Memory B cell (primary cell): ENCODE measurements at regions not wholly inside any gene's neighbourhood (a gene's known extent, or its start where the extent isn't known, plus 50 kb on each side); places are given as distances from the start of the nearest gene placed in this dataset.
"Not testable (repeated sequence)": the region's sequence is repeated elsewhere in the genome, so short reads cannot be mapped to it uniquely, and the experiment has no call there.

Experiments
- ATAC-seq: fragments of 150-1000 bp; cut with Tn5 transposase; 2 replicates; pipeline ENCODE4 v1.10.0; 2021; ENCODE audit warnings: low read depth, mild to moderate bottlenecking, moderate library complexity
- DNase-seq, 2 donors: peaks; one replicate each; pipeline ENCODE4 v3.0.0; 2022; ENCODE audit warnings: low spot score in 2 of 2
- H3K27ac Mint-ChIP-seq: one replicate; pipeline ENCODE4 v1.8.0; 2022; ENCODE audit warnings: mild to moderate bottlenecking, moderate library complexity, mixed read lengths
- H3K27me3 Mint-ChIP-seq: one replicate; pipeline ENCODE4 v1.8.0; 2022; ENCODE audit warnings: mixed read lengths
- H3K36me3 Mint-ChIP-seq: one replicate; pipeline ENCODE4 v1.8.0; 2022; ENCODE audit warnings: mild to moderate bottlenecking, mixed read lengths
- H3K4me1 Mint-ChIP-seq: one replicate; pipeline ENCODE4 v1.8.0; 2022; ENCODE audit warnings: mixed read lengths
- H3K4me3 Mint-ChIP-seq: one replicate; pipeline ENCODE4 v1.8.0; 2022; ENCODE audit warnings: mild to moderate bottlenecking, moderate library complexity, mixed read lengths
- H3K9me3 Mint-ChIP-seq: one replicate; pipeline ENCODE4 v1.8.0; 2022; ENCODE audit warnings: mixed read lengths

DNA sequence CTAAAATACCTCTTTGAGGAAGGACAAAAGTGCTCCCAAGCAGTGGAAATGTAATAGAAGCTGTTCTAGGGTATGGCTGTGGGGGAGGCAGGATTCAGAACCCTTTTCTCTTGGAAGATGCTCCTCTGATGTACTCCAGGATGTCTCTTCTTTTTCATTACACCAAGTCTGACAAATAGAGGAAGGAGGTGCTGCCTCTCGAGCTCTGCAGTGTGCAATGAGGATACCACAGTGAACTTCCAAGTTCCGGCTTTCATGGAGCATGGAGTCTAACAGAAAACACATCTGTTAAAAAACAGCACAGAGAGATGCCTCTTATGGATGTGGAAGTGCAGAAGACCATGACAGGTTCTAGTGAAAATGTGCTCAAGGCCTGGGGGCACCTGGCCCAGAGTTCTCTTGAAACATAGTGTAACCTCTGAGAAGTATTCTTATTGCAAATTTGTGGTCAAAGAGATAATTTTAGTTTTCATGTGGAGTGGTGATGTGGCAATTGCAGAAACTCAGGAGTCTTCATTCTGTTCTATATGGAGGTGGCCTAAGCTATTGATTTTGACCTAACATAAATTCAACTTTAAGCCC lies 362.0 kb upstream of the CITED2 start:
- ATAC-seq (no peak), DNase-seq (no peak)
- no peak overlapping the region for H3K4me3 Mint-ChIP-seq
- peaks cover 5% of the 10 kb centered on the region for H3K27me3 Mint-ChIP-seq
- H3K9me3 Mint-ChIP-seq: no peaks in the 10 kb centered on the region
- H3K4me1 Mint-ChIP-seq: no peaks in the 10 kb centered on the region
- no peaks in the 10 kb centered on the region for H3K36me3 Mint-ChIP-seq
- H3K27ac Mint-ChIP-seq: no peak overlapping the region

DNA sequence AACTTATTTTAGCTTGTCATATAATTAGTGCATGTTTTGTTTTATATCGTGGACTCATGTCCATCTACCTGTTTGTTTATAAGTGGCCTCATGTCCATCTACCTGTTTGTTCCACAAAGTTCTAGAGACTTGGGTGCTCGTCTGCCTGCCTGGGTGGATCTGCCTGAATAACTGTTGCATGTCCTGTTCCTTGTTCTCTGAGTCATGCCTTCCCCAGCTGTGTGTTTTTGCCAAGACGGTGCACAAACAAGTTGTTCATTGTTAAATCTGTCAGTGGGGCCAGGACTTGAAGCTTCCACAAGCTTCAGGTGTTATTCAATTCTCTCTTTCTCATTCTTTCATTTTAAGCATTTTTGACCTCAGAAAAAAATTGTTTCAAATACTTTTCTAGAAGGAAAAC lies 358.0 kb upstream of the CITED2 start:
- no peak for DNase-seq
- peaks cover 5% of the 10 kb centered on the region for H3K27me3 Mint-ChIP-seq
- H3K36me3 Mint-ChIP-seq: no peaks in the 10 kb centered on the region
- no peak overlapping the region for H3K27ac Mint-ChIP-seq
- no peaks in the 10 kb centered on the region for H3K4me1 Mint-ChIP-seq
- no peaks in the 10 kb centered on the region for H3K9me3 Mint-ChIP-seq
- H3K4me3 Mint-ChIP-seq: no peak overlapping the region
- ATAC-seq: no peak

DNA sequence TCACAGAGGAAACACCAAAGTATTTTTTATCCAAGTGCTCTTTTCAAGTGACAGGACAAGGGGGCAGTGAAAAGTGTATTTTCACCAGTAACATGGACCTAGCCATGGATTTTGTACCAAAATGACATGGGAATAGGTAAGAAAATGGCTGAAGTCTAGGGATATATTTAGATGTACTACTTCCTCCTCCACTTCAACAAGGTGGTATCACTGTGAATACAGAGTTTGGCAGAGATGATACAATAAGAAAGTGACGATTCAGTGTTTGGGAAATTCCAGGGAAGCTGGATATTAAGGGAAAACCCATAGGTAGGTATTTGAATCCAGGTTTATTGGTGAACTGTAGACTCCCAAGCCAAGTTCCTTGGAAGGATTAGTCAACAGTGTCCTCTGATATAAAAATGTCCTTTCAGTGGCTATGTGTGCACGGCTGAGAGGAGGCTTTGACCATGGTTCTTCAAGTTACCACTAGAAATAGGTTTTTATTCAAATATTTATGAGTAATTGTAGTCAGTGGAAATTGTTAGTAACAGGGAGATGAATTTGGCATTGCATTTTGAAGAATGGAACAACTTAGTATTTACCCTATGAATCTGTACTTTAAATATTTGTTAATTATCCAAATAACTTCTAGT lies 356.0 kb upstream of the CITED2 start:
- no peak for ATAC-seq
- Mint-ChIP-seq H3K36me3 (no peaks in the 10 kb centered on the region), H3K4me1 (no peaks in the 10 kb centered on the region), H3K27ac (no peak overlapping the region), H3K27me3 (peaks cover 5% of the 10 kb centered on the region), H3K9me3 (no peaks in the 10 kb centered on the region), H3K4me3 (no peak overlapping the region)
- DNase-seq: no peak

DNA sequence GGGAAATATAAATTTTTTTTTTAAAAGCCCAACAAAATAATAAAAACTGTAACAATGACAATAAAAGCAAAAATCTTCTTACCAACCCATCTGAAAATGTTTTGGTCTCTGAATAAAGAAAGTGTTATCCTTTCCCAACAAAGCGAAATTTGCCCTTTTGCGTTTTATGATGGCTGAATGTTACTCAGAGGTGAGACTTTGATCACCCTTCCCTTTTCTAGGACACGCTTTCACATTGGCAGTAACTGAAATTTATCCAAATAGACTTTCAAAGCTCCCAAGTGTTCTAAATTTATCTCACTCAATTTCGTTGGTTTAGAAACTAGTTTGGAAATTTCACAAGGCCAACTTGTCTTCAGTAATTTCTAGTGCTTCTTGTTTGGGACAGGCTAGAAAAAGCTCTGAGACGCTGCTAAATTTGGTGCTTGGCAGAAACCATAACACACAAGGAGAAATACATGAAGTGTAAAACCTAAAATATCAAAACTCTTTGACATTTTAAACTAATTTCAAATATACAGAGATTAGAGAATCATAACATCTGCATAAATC lies 354.5 kb upstream of the CITED2 start:
- Mint-ChIP-seq H3K4me1 (no peaks in the 10 kb centered on the region), H3K36me3 (no peaks in the 10 kb centered on the region), H3K27me3 (peaks cover 5% of the 10 kb centered on the region), H3K9me3 (no peaks in the 10 kb centered on the region), H3K27ac (no peak overlapping the region), H3K4me3 (no peak overlapping the region)
- ATAC-seq (no peak), DNase-seq (no peak)

DNA sequence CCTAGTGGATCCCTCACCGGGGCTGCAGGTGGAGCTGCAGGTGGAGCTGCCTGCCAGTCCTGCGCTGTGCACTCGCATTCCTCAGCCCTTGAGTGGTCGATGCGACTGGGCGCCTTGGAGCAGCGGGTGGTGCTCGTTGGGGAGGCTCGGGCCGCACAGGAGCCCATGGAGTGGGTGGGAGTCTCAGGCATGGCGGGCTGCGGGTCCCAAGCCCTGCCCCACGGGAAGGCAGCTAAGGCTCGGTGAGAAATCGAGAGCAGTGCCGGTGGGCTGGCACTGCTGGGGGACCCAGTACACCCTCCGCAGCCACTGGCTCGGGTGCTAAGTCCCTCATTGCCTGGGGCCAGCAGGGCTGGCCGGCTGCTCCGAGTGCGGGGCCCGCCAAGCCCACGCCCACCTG lies 351.8 kb upstream of the CITED2 start:
- DNase-seq, ATAC-seq: not testable (repeated sequence)

DNA sequence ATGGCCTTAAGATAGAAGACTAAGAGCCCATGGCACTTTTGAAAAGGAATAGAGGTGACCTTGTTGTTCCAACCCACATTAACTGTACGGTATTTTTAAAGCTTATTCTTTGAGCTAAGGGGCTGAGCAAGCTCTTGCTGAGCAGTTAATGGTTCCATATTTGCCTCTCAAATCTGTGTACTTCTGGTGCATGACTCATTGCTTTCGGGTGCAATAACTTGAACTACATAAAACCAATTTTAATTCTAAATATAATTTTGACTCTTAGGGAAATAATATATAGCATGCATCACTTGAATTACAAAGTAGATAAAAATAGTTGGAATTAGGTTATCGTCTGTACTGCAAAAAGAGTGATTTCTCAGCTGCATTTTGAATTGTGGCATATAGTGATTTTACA lies 348.1 kb upstream of the CITED2 start:
- Mint-ChIP-seq H3K27ac (no peak overlapping the region), H3K36me3 (no peaks in the 10 kb centered on the region), H3K9me3 (peaks cover 3% of the 10 kb centered on the region), H3K4me3 (no peak overlapping the region), H3K27me3 (no peaks in the 10 kb centered on the region), H3K4me1 (no peaks in the 10 kb centered on the region)
- no peak for DNase-seq
- no peak for ATAC-seq

More for the DNA sequence above, 351.8 kb upstream of the CITED2 start:
- not testable (repeated sequence) for H3K36me3 Mint-ChIP-seq, H3K27ac Mint-ChIP-seq, H3K9me3 Mint-ChIP-seq, H3K4me3 Mint-ChIP-seq, H3K4me1 Mint-ChIP-seq, H3K27me3 Mint-ChIP-seq

DNA sequence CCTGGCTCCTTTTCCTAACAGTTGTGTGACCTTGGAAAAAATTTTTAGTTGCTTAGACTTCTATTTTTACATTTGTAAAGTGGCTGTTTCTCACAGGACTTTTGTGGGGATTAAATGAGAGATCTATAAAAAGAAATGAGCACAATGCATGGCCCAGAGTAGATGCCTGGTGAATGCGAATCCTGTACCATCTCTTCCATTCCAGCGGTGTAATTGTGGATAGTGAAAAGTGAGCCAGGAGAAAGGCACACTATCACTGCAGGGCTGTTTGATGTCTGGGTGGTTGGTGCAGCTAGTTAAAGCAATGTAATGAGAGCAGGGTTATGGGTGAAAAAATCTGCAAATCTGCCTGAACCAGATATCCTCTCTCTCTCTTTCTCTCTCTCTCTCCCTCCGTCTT lies 347.5 kb upstream of the CITED2 start:
- no peak for DNase-seq
- Mint-ChIP-seq H3K4me3 (no peak overlapping the region), H3K36me3 (no peaks in the 10 kb centered on the region), H3K27ac (no peak overlapping the region), H3K9me3 (peaks cover 3% of the 10 kb centered on the region), H3K4me1 (no peaks in the 10 kb centered on the region), H3K27me3 (no peaks in the 10 kb centered on the region)
- no peak for ATAC-seq

DNA sequence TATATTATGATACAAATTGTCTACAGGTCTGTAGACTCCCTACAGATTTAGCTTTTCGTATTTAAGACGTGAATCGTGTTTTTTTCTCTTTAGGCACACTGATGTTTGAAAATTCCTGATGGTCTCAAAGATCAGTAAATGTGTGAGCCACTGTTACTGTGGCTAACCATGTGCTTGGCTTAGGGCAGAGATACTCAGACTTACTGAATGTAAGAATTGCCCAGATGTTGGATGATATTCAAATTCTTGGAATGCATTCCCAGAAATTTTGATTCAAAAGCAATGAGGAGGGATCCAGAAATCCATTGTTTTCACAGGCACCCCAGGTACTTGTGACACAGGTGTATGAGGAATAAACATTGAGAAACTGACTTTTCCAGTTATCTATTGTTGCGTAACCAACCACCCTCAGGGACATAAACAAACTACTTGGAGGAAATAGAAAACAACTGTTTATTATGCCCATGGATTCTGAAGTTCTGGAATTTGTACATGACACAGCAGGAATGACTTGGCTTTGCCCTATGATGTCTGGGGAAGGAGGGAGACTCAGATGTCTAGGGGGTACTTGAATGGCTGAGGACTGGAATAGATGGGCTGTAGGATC lies 339.6 kb upstream of the CITED2 start:
- H3K4me1 Mint-ChIP-seq: no peaks in the 10 kb centered on the region
- ATAC-seq (no peak), DNase-seq (no peak)
- no peaks in the 10 kb centered on the region for H3K36me3 Mint-ChIP-seq
- no peaks in the 10 kb centered on the region for H3K9me3 Mint-ChIP-seq
- no peak overlapping the region for H3K27ac Mint-ChIP-seq
- H3K27me3 Mint-ChIP-seq: peaks cover 4% of the 10 kb centered on the region
- H3K4me3 Mint-ChIP-seq: no peak overlapping the region

DNA sequence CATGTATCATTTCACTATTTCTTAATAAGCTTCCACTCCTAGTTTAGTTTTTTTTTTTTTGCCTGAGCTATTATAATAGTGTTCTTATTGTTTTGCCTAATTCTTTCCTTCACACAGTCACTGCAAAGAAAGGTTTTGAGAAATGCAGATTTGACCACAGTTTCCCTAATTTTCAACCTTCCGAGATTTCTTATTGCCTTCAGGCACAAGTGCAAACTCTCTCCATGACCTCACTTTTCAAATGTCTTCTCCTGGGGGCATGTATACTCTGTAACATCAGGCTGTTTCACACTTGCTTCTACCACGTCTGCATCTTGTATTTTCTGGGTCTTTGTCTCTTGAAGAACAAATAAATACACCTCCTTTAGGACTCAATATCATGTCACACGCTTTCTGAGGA lies 339.0 kb upstream of the CITED2 start:
- DNase-seq: no peak
- H3K4me3 Mint-ChIP-seq: no peak overlapping the region
- no peak overlapping the region for H3K27ac Mint-ChIP-seq
- H3K4me1 Mint-ChIP-seq: no peaks in the 10 kb centered on the region
- H3K36me3 Mint-ChIP-seq: no peaks in the 10 kb centered on the region
- no peak for ATAC-seq
- peaks cover 4% of the 10 kb centered on the region for H3K27me3 Mint-ChIP-seq
- no peaks in the 10 kb centered on the region for H3K9me3 Mint-ChIP-seq

DNA sequence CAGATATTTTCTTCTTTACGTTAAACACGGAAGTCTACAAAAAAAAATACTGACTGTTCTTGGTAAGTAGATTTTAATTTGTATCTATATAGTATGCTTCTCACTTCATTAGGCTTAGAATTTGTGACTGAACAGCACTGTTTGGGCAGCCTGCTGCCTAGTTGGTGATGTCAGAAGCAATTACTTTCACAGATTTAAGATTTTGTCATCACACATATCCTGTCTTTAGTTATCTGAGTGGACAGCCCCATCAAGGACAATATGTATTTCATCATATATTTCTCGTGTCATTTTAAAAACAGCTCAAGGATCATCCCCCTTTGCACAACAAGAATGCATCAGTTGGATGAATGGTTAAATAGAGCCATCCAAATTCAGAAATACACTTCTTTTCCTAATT lies 338.4 kb upstream of the CITED2 start:
- Mint-ChIP-seq H3K27me3 (peaks cover 4% of the 10 kb centered on the region), H3K9me3 (no peaks in the 10 kb centered on the region), H3K4me1 (no peaks in the 10 kb centered on the region), H3K36me3 (no peaks in the 10 kb centered on the region), H3K27ac (no peak overlapping the region), H3K4me3 (no peak overlapping the region)
- ATAC-seq (no peak), DNase-seq (no peak)

DNA sequence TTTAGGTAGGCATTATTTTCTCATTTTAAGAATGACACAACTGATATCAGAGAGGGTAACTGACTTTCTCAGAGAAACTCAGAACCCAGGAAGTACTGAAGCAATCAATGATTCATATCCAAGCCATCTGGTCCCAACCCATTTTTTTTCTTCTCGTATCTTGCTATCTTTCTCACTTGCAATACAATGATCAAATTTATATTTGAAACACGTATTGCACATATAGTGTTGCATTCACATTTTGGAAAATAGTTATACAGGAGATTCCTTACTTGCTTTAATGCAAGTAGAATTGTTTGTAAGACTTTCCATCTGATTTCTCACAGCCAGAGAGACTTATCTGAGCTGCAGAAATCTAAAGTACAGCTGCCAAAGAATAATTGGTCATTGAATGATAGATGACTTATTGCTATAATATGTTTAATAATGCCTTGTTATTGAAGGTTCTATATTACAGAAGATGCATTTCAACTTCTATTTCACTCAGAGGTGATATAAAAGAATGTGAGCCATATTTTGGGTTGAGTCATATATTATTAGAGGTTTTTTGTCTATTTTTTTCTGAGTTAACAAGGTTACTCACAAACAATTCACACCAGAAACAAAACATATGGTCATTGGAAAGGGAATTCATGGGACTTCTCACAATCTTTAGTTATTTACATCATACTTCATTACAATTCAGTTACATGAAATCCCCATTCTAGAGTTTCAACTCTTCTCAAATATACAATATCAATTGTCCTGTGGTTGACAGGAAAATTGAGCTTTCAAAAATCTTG lies 337.5 kb upstream of the CITED2 start:
- Mint-ChIP-seq H3K9me3 (no peaks in the 10 kb centered on the region), H3K27ac (no peak overlapping the region), H3K4me3 (no peak overlapping the region), H3K27me3 (peaks cover 4% of the 10 kb centered on the region), H3K4me1 (no peaks in the 10 kb centered on the region), H3K36me3 (no peaks in the 10 kb centered on the region)
- no peak for ATAC-seq
- no peak for DNase-seq

DNA sequence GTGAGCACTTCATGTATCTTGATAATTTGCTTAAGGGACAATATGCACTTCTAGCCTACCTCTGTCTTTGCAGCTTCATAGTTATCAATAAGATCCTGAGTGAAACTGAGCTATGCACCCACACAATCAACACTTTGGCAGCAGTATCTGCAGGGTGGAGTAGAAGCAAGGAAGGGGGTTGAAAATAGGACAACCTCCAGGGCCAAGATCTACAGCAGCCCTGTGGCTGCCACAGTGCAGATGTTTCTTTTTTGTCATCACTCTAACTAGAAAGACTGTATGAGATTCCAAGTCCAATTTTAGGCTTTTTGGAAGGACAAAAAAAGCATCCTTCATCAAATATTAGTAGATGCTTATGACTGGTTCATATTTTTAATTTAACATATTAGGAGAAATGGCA lies 336.1 kb upstream of the CITED2 start:
- ATAC-seq: no peak
- no peak for DNase-seq
- H3K27me3 Mint-ChIP-seq: peaks cover 4% of the 10 kb centered on the region

DNA sequence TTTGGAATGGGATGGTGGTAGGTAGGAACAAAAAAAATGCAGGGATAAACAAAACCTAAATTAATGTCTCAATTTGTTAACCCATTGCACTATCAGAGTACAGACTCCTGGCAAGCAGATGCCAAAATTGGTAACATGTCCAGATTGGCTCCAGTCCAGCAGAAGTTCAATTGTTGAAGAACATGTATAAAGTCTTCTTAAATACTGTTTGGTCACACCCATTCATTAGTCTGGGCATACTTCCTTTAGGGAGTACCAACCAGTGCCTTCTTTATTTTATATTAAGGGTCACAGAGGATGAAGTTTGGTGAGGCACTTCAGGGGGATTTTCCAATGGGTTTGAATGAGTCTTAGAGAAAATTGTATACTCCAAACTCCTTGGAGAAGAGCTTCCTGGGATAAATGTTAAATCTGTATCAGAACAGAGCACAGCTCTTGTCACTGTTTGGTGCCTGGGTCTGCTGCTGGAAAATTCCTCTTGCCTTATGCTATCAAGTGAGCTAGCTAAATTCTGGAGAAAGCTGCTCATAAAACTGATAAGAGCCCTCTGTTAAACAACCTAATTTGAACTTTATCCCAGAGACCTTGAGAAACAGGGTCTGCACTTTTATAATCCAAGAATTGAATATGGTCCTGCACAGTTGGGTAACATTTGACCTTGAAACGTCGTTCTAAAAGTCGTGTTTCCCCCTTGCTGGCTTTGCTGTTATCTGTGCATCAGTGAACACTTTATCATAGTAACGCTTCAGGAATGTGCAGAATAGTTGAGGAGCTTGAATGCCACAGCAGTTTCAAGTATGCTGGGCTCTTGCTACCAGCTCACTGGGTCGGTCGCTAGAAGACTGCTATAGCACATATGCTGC lies 334.1 kb upstream of the CITED2 start:
- peaks cover 2% of the 10 kb centered on the region for H3K27me3 Mint-ChIP-seq

More for the DNA sequence above, 336.1 kb upstream of the CITED2 start:
- no peak overlapping the region for H3K4me3 Mint-ChIP-seq
- no peak overlapping the region for H3K27ac Mint-ChIP-seq
- H3K4me1 Mint-ChIP-seq: no peaks in the 10 kb centered on the region
- H3K36me3 Mint-ChIP-seq: no peaks in the 10 kb centered on the region
- H3K9me3 Mint-ChIP-seq: no peaks in the 10 kb centered on the region

More for the DNA sequence above, 334.1 kb upstream of the CITED2 start:
- H3K36me3 Mint-ChIP-seq: no peaks in the 10 kb centered on the region
- ATAC-seq (no peak), DNase-seq (no peak)
- H3K4me1 Mint-ChIP-seq: no peaks in the 10 kb centered on the region
- H3K4me3 Mint-ChIP-seq: no peak overlapping the region
- H3K9me3 Mint-ChIP-seq: no peaks in the 10 kb centered on the region
- H3K27ac Mint-ChIP-seq: no peak overlapping the region
